ENCODE measurements at regions not wholly inside any gene's neighbourhood (a gene's known extent, or its start where the extent isn't known, plus 50 kb on each side); places are given as distances from the start of the nearest gene placed in this dataset.

DNA sequence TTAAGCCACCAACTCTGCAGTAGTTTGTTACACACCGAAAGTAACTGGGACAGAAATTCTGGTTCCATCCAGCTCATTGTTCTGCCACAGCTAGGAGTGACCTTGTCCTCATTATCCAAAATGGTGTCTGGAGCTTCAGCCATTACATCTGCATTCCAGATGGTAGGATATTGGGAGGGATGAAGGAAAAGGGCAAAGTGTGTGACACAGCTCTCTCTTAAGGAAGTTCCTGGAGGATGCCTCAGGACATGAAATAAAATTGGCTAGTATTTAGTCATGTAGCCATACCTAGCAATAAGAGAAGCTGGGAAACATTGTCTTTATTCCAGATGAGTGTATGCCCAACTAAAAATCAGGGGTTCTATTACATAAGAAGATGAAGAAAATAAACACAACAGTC, 262.0 kb downstream of the BCOR start:
- TF ChIP-seq ZNF274 (IDR thresholded peaks at IDR 0.05; ENCODE audit: low read depth, low read length) (no peak), YY1 (IDR thresholded peaks at IDR 0.05; ENCODE audit: insufficient read depth, insufficient read length) (no peak), SUZ12 (IDR thresholded peaks at IDR 0.05; ENCODE audit: extremely low read depth, insufficient read depth, insufficient read length) (no peak)

Data from NT2/D1 (cell line).